SK-N-SH treated with all-trans-retinoic acid at 6 μM for 48 hours (cell line): ENCODE measurements at regions not wholly inside any gene's neighbourhood (a gene's known extent, or its start where the extent isn't known, plus 50 kb on each side); places are given as distances from the start of the nearest gene placed in this dataset.

Experiments used
- ESRRG ChIP-seq: fragments of 250-450 bp; sonication (Bioruptor Pico); IDR thresholded peaks from 2 replicates; pipeline ENCODE4 v1.6.1; 2021; ENCODE audit warnings: mild to moderate bottlenecking
- ISL1 ChIP-seq: fragments of 250-450 bp; sonication (Bioruptor Pico); IDR thresholded peaks from 2 replicates; pipeline ENCODE4 v2.1.2; 2022; ENCODE audit warnings: mild to moderate bottlenecking, moderate library complexity
- OSR1 ChIP-seq: fragments of 250-450 bp; sonication (Bioruptor Pico); IDR thresholded peaks from 2 replicates; pipeline ENCODE4 v1.8.0; 2022; ENCODE audit warnings: moderate library complexity, mild to moderate bottlenecking, inconsistent platforms
- SNAI2 ChIP-seq: fragments of 250-450 bp; sonication (Bioruptor Pico); IDR thresholded peaks from 2 replicates; pipeline ENCODE4 v1.5.0; 2020; ENCODE audit warnings: mild to moderate bottlenecking, moderate library complexity
- TOX ChIP-seq: fragments of 250-450 bp; sonication (Bioruptor Pico); IDR thresholded peaks from 2 replicates; pipeline ENCODE4 v1.8.0; 2021; ENCODE audit warnings: mild to moderate bottlenecking, moderate library complexity, borderline replicate concordance
- ZC3H10 ChIP-seq: fragments of 250-450 bp; sonication (Bioruptor Pico); IDR thresholded peaks from 2 replicates; pipeline ENCODE4 v1.5.1; 2021; ENCODE audit warnings: mild to moderate bottlenecking, moderate library complexity
- ZFP3 ChIP-seq: fragments of 250-450 bp; sonication (Bioruptor Pico); IDR thresholded peaks from 2 replicates; pipeline ENCODE4 v1.5.0; 2020; ENCODE audit warnings: mild to moderate bottlenecking, moderate library complexity
- ZNF565 ChIP-seq: fragments of 450-650 bp; formaldehyde crosslinking; conservative IDR thresholded peaks from 2 replicates; pipeline ENCODE4 v1.5.0; 2020; ENCODE audit warnings: low read depth, mild to moderate bottlenecking, moderate library complexity
- ZNF70 ChIP-seq: fragments of 450-650 bp; formaldehyde crosslinking; IDR thresholded peaks from 2 replicates; pipeline ENCODE4 v1.5.0; 2020; ENCODE audit warnings: mild to moderate bottlenecking, moderate library complexity
- ZNF8 ChIP-seq: fragments of 450-650 bp; formaldehyde crosslinking; IDR thresholded peaks from 2 replicates; pipeline ENCODE4 v1.5.0; 2020; ENCODE audit warnings: mild to moderate bottlenecking, moderate library complexity
- TF ChIP-seq, protein P1 (sequence below): fragments of 250-450 bp; sonication (Bioruptor Pico); IDR thresholded peaks from 2 replicates; pipeline ENCODE4 v1.5.1; 2020; ENCODE audit warnings: low read depth, mild to moderate bottlenecking, moderate library complexity
- TF ChIP-seq, protein P2 (sequence below): fragments of 250-450 bp; sonication (Bioruptor Pico); IDR thresholded peaks from 2 replicates; pipeline ENCODE4 v1.5.1; 2021; ENCODE audit warnings: mild to moderate bottlenecking, moderate library complexity

DNA sequence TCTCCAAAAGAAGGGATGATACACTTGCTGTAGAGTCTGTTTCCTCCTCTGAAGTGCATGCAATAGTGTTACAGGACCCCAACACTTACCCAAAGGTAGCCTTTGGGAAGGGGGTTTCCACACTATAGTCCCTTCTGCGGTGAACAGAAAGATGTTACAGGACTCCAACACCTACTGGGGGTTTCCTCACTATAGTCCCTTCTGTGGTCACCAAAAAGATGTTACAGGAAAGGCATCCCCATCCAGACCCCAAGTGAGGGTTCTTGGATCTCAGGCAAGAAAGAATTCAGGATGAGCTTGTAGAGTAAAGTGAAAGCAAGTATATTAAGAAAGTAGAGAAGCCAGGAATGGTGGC lies 69.2 kb upstream of the PIK3CG start:
- TF ChIP-seq ZNF8 (CRISPR knock-in tag) (no peak), ISL1 (no peak), SNAI2 (CRISPR knock-in tag) (no peak), TOX (CRISPR knock-in tag) (no peak), ZFP3 (CRISPR knock-in tag) (no peak), ZNF70 (no peak), ESRRG (CRISPR knock-in tag) (no peak), OSR1 (CRISPR knock-in tag) (no peak), ZC3H10 (CRISPR knock-in tag) (no peak), ZNF565 (CRISPR knock-in tag) (no peak)
- TF ChIP-seq, protein P1, sequence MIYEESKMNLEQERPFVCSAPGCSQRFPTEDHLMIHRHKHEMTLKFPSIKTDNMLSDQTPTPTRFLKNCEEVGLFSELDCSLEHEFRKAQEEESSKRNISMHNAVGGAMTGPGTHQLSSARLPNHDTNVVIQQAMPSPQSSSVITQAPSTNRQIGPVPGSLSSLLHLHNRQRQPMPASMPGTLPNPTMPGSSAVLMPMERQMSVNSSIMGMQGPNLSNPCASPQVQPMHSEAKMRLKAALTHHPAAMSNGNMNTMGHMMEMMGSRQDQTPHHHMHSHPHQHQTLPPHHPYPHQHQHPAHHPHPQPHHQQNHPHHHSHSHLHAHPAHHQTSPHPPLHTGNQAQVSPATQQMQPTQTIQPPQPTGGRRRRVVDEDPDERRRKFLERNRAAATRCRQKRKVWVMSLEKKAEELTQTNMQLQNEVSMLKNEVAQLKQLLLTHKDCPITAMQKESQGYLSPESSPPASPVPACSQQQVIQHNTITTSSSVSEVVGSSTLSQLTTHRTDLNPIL (CRISPR knock-in tag), result no peak
- TF ChIP-seq, protein P2, sequence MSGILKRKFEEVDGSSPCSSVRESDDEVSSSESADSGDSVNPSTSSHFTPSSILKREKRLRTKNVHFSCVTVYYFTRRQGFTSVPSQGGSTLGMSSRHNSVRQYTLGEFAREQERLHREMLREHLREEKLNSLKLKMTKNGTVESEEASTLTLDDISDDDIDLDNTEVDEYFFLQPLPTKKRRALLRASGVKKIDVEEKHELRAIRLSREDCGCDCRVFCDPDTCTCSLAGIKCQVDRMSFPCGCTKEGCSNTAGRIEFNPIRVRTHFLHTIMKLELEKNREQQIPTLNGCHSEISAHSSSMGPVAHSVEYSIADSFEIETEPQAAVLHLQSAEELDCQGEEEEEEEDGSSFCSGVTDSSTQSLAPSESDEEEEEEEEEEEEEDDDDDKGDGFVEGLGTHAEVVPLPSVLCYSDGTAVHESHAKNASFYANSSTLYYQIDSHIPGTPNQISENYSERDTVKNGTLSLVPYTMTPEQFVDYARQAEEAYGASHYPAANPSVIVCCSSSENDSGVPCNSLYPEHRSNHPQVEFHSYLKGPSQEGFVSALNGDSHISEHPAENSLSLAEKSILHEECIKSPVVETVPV (CRISPR knock-in tag), result no peak
